ENCODE measurements at regions not wholly inside any gene's neighbourhood (a gene's known extent, or its start where the extent isn't known, plus 50 kb on each side); places are given as distances from the start of the nearest gene placed in this dataset.

DNA sequence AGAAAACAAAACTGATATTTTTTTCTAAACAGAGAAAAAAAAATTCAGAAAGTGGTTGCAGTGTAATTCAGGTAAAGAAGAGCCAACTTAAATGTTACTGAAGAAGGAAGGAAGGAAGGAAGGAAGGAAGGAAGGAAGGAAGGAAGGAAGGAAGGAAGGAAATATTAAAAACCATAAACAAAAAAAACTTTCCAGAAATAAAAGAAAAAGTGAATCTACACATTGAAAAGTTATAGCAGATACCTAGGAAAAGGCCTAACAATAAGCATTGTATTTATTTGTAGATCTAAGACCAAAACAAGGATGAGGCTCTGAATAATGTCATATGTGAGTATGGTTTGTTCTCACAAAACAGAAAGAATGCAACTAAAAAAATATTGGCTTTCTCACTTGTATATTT is 345.4 kb upstream of the NR5A2 start:
- Histone ChIP-seq H3K9me3 (ENCODE audit: control insufficient read depth in 2 of 2, low read length in 2 of 2) (no peaks in the 10 kb centered on the region), H3K4me1 (ENCODE audit: control insufficient read depth in 2 of 2, insufficient read depth in 2 of 2, low read length in 2 of 2) (no peaks in the 10 kb centered on the region), H3K27me3 (ENCODE audit: control insufficient read depth in 2 of 2, insufficient read depth in 2 of 2, low read length in 2 of 2) (no peaks in the 10 kb centered on the region), H3K36me3 (ENCODE audit: control insufficient read depth in 2 of 2, insufficient read depth in 2 of 2, low read length in 2 of 2) (no peaks in the 10 kb centered on the region), H3K9ac (ENCODE audit: low read depth in 1 of 2, low read length in 2 of 2) (no peak overlapping the region), H3K27ac (ENCODE audit: low read depth in 2 of 2, low read length in 2 of 2) (no peak overlapping the region), H3K4me3 (ENCODE audit: low read length in 2 of 2) (no peak overlapping the region)

DNA sequence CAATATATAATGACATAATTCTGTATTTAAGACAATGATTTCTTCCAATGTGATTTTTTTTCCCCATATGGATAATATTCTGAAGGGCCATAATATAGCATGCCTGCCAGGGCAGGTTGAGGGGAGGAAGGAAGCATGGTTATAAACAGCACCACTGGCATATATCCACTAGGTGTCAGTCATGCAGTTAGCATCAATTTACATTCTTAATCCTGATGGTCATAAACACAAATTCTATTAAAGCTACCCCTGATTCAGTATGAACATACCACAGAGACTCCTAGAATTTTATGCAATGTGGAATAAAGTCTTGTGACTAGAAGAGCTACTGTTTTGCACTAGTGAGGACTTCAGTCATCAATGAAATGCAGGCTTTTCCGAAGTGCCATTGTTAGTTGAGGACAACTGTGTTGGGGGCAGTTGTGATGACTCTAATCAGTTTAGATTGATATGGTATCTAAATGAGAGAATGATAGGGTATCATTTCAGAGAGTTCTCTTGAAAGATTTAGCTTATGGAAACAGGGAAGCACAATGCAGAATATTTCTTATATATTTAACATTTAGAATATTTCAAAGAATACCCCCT is 342.7 kb upstream of the NR5A2 start:
- Histone ChIP-seq H3K27me3 (ENCODE audit: control insufficient read depth in 2 of 2, insufficient read depth in 2 of 2, low read length in 2 of 2) (no peaks in the 10 kb centered on the region), H3K9me3 (ENCODE audit: control insufficient read depth in 2 of 2, low read length in 2 of 2) (no peaks in the 10 kb centered on the region), H3K4me1 (ENCODE audit: control insufficient read depth in 2 of 2, insufficient read depth in 2 of 2, low read length in 2 of 2) (no peaks in the 10 kb centered on the region), H3K4me3 (ENCODE audit: low read length in 2 of 2) (no peak overlapping the region), H3K27ac (ENCODE audit: low read depth in 2 of 2, low read length in 2 of 2) (no peak overlapping the region), H3K9ac (ENCODE audit: low read depth in 1 of 2, low read length in 2 of 2) (no peak overlapping the region), H3K36me3 (ENCODE audit: control insufficient read depth in 2 of 2, insufficient read depth in 2 of 2, low read length in 2 of 2) (no peaks in the 10 kb centered on the region)

DNA sequence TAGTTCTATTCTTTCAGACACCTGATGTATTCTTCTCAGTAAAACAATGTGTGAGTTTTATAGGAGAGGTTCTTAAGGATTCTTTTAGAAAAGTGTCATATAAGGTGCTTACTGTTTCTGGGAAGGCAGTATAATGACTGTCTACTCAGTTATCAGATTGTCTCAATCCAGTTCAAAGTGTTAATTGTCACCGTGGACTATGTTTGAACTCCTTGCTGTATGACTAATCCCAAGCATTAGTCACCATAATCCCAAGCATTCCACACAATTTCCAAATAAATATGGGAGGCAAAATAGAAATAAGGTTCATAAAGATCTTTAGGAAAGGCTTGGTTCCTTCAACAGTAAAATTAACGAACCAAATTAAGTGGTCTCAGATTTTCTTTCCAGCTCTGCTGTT is 342.1 kb upstream of the NR5A2 start:
- H3K9me3 ChIP-seq (ENCODE audit: control insufficient read depth in 2 of 2, low read length in 2 of 2): no peaks in the 10 kb centered on the region
- H3K9ac ChIP-seq (ENCODE audit: low read depth in 1 of 2, low read length in 2 of 2): no peak overlapping the region
- no peaks in the 10 kb centered on the region for H3K27me3 ChIP-seq (ENCODE audit: control insufficient read depth in 2 of 2, insufficient read depth in 2 of 2, low read length in 2 of 2)
- H3K4me1 ChIP-seq (ENCODE audit: control insufficient read depth in 2 of 2, insufficient read depth in 2 of 2, low read length in 2 of 2): no peaks in the 10 kb centered on the region
- H3K27ac ChIP-seq (ENCODE audit: low read depth in 2 of 2, low read length in 2 of 2): no peak overlapping the region
- H3K4me3 ChIP-seq (ENCODE audit: low read length in 2 of 2): no peak overlapping the region
- H3K36me3 ChIP-seq (ENCODE audit: control insufficient read depth in 2 of 2, insufficient read depth in 2 of 2, low read length in 2 of 2): no peaks in the 10 kb centered on the region

DNA sequence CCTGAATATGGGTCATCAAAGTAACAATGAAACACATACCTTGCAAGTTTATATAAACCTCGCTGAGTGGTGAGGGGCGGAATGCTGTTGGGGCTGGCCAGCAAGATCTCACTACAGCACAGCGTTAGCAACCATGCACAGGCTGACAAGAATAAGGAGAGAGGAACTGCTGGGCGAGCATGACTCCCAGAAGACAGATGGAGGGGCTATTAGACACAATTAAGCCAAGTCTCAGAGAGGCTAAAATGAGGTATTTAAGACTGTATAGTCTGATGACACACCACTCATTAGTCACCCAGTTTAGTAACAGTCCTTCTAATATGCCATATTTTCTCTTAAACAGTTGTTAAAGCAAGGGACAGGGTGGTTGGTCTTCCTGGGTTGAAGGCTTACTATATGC is 340.2 kb upstream of the NR5A2 start:
- no peaks in the 10 kb centered on the region for H3K27me3 ChIP-seq (ENCODE audit: control insufficient read depth in 2 of 2, insufficient read depth in 2 of 2, low read length in 2 of 2)
- H3K4me3 ChIP-seq (ENCODE audit: low read length in 2 of 2): no peak overlapping the region

DNA sequence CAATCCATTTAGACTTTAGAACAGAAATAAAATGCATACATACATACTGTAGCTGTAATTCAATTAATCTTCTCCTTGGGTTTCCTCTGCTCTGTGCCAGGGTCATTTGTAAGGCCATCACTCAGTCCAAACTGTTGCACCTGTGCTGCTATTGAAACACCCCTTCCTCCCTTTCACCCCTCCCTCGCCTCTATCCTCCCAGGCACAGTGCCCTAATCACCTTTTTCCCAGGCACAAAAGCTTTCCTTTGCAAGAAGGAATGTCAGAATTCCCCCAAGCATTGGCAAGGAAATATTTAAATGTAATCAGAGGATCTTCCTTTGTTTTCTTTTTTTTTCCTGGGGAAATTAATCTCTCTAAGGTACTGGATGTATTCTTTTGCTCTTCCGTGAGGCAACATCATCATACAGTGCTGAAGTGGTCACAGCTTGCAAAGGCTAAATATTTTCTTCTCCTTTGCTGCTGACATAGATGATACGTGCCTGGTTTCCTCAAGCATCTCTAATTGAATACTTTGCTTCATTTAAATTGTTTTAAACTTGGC is 339.3 kb upstream of the NR5A2 start:
- Histone ChIP-seq H3K27ac (ENCODE audit: low read depth in 2 of 2, low read length in 2 of 2) (no peak overlapping the region), H3K27me3 (ENCODE audit: control insufficient read depth in 2 of 2, insufficient read depth in 2 of 2, low read length in 2 of 2) (no peaks in the 10 kb centered on the region), H3K9ac (ENCODE audit: low read depth in 1 of 2, low read length in 2 of 2) (no peak overlapping the region), H3K9me3 (ENCODE audit: control insufficient read depth in 2 of 2, low read length in 2 of 2) (no peaks in the 10 kb centered on the region), H3K36me3 (ENCODE audit: control insufficient read depth in 2 of 2, insufficient read depth in 2 of 2, low read length in 2 of 2) (no peaks in the 10 kb centered on the region), H3K4me3 (ENCODE audit: low read length in 2 of 2) (no peak overlapping the region), H3K4me1 (ENCODE audit: control insufficient read depth in 2 of 2, insufficient read depth in 2 of 2, low read length in 2 of 2) (no peaks in the 10 kb centered on the region)

More for the DNA sequence above, 340.2 kb upstream of the NR5A2 start:
- no peak overlapping the region for H3K27ac ChIP-seq (ENCODE audit: low read depth in 2 of 2, low read length in 2 of 2)
- H3K36me3 ChIP-seq (ENCODE audit: control insufficient read depth in 2 of 2, insufficient read depth in 2 of 2, low read length in 2 of 2): no peaks in the 10 kb centered on the region
- H3K4me1 ChIP-seq (ENCODE audit: control insufficient read depth in 2 of 2, insufficient read depth in 2 of 2, low read length in 2 of 2): no peaks in the 10 kb centered on the region
- no peak overlapping the region for H3K9ac ChIP-seq (ENCODE audit: low read depth in 1 of 2, low read length in 2 of 2)
- no peaks in the 10 kb centered on the region for H3K9me3 ChIP-seq (ENCODE audit: control insufficient read depth in 2 of 2, low read length in 2 of 2)

DNA sequence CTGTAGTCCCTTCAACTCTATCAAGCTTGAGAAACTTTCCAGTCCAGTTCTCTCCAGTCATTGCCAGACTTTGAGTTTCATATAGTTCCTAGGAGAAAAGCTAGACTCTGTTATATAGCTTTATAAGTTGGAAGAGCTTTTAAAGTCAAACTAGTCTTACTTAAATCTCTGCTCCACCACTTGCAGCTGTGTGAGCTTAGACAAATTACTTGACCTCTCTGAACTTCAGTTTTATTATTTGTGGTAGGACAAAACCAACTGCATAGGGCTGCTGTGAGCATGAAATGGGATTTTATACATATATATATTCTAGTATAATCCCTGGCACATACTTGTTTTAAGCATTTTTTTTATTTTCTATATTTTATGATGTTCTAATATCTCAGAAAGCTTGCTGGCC is 338.7 kb upstream of the NR5A2 start:
- H3K27me3 ChIP-seq (ENCODE audit: control insufficient read depth in 2 of 2, insufficient read depth in 2 of 2, low read length in 2 of 2): no peaks in the 10 kb centered on the region
- H3K4me3 ChIP-seq (ENCODE audit: low read length in 2 of 2): no peak overlapping the region

DNA sequence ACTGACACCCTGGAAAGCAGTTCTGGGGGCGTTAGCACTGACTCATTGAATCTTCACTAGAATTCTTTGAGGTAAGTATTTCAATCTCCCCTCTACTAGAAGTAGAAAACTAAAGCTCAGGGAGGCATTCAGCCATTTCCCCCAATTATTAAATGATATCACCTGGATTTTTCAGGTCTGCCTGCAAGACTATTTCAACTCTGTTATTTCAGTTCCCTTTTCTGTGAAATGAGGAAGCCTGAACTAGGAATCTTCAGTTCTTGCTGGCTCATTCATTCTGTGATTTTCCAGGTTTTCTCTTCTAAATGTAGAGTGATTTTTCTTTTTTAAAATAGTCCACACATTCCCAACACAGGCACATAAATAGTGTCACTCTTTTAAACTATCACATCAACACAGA is 337.0 kb upstream of the NR5A2 start:
- Histone ChIP-seq H3K9me3 (ENCODE audit: control insufficient read depth in 2 of 2, low read length in 2 of 2) (no peaks in the 10 kb centered on the region), H3K27me3 (ENCODE audit: control insufficient read depth in 2 of 2, insufficient read depth in 2 of 2, low read length in 2 of 2) (no peaks in the 10 kb centered on the region), H3K9ac (ENCODE audit: low read depth in 1 of 2, low read length in 2 of 2) (no peak overlapping the region), H3K4me3 (ENCODE audit: low read length in 2 of 2) (no peak overlapping the region), H3K4me1 (ENCODE audit: control insufficient read depth in 2 of 2, insufficient read depth in 2 of 2, low read length in 2 of 2) (no peaks in the 10 kb centered on the region), H3K36me3 (ENCODE audit: control insufficient read depth in 2 of 2, insufficient read depth in 2 of 2, low read length in 2 of 2) (no peaks in the 10 kb centered on the region), H3K27ac (ENCODE audit: low read depth in 2 of 2, low read length in 2 of 2) (no peak overlapping the region)

More for the DNA sequence above, 338.7 kb upstream of the NR5A2 start:
- Histone ChIP-seq H3K9me3 (ENCODE audit: control insufficient read depth in 2 of 2, low read length in 2 of 2) (no peaks in the 10 kb centered on the region), H3K9ac (ENCODE audit: low read depth in 1 of 2, low read length in 2 of 2) (no peak overlapping the region), H3K36me3 (ENCODE audit: control insufficient read depth in 2 of 2, insufficient read depth in 2 of 2, low read length in 2 of 2) (no peaks in the 10 kb centered on the region), H3K27ac (ENCODE audit: low read depth in 2 of 2, low read length in 2 of 2) (no peak overlapping the region), H3K4me1 (ENCODE audit: control insufficient read depth in 2 of 2, insufficient read depth in 2 of 2, low read length in 2 of 2) (no peaks in the 10 kb centered on the region)

DNA sequence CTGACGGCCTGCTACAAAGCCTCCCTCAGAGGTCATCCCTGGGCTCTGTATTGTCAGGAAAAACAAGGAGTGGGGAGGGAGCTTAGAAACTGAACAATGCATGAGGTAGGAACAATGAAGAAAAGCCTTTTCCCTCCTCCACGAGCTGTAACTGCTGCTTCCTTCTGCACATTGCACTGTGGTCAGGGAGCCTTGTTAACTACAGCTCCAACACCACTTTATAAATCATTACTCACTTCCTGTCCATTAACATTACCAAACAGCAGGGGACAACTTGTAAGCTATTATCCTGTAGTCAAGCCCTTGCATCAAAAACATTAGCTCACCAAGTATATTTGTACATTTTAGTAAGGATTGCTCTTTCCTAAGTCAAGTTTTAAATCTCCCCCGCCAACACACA is 336.0 kb upstream of the NR5A2 start:
- no peaks in the 10 kb centered on the region for H3K27me3 ChIP-seq (ENCODE audit: control insufficient read depth in 2 of 2, insufficient read depth in 2 of 2, low read length in 2 of 2)
- H3K36me3 ChIP-seq (ENCODE audit: control insufficient read depth in 2 of 2, insufficient read depth in 2 of 2, low read length in 2 of 2): no peaks in the 10 kb centered on the region
- no peak overlapping the region for H3K9ac ChIP-seq (ENCODE audit: low read depth in 1 of 2, low read length in 2 of 2)
- H3K27ac ChIP-seq (ENCODE audit: low read depth in 2 of 2, low read length in 2 of 2): no peak overlapping the region
- H3K4me3 ChIP-seq (ENCODE audit: low read length in 2 of 2): no peak overlapping the region
- no peaks in the 10 kb centered on the region for H3K4me1 ChIP-seq (ENCODE audit: control insufficient read depth in 2 of 2, insufficient read depth in 2 of 2, low read length in 2 of 2)
- no peaks in the 10 kb centered on the region for H3K9me3 ChIP-seq (ENCODE audit: control insufficient read depth in 2 of 2, low read length in 2 of 2)

DNA sequence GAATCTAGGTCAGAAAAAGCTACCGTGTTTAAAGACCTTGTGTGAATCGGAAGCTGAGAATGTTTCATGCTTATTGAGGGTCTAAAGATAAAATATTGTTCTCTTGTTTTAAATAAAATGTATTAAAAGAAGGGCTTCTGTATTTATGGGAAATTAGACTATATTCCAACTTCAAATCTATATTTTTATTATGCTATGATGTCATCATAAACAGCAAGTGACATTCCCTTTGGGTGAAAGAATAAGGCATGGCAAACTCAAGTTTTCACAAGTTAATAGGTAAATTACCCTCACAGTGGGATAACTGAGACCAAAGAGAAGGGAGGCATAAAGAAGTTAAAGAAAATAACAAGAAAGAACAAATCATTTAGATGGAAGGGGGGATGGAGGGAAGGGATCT is 333.8 kb upstream of the NR5A2 start:
- Histone ChIP-seq H3K27me3 (ENCODE audit: control insufficient read depth in 2 of 2, insufficient read depth in 2 of 2, low read length in 2 of 2) (no peaks in the 10 kb centered on the region), H3K9me3 (ENCODE audit: control insufficient read depth in 2 of 2, low read length in 2 of 2) (no peaks in the 10 kb centered on the region), H3K4me1 (ENCODE audit: control insufficient read depth in 2 of 2, insufficient read depth in 2 of 2, low read length in 2 of 2) (no peaks in the 10 kb centered on the region), H3K27ac (ENCODE audit: low read depth in 2 of 2, low read length in 2 of 2) (no peak overlapping the region), H3K9ac (ENCODE audit: low read depth in 1 of 2, low read length in 2 of 2) (no peak overlapping the region), H3K36me3 (ENCODE audit: control insufficient read depth in 2 of 2, insufficient read depth in 2 of 2, low read length in 2 of 2) (no peaks in the 10 kb centered on the region), H3K4me3 (ENCODE audit: low read length in 2 of 2) (no peak overlapping the region)

DNA sequence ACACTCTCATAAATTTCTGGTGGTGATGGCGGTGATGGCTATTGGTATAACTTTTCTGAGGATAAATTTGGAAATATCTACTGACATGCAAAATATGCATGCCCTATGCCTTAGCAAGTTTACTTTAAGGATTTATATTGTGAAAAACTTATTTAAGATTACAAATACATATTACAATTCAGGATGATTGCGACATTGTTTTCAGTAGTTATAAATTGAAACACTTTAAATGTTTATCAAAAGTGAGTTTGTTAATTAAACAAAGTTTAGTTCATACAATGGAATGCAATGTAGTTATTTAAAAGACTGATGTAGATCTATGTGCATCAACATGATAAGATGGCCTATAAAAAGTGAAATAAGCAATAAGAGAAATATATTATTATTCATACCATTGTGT is 331.3 kb upstream of the NR5A2 start:
- Histone ChIP-seq H3K4me1 (ENCODE audit: control insufficient read depth in 2 of 2, insufficient read depth in 2 of 2, low read length in 2 of 2) (no peaks in the 10 kb centered on the region), H3K9ac (ENCODE audit: low read depth in 1 of 2, low read length in 2 of 2) (no peak overlapping the region), H3K36me3 (ENCODE audit: control insufficient read depth in 2 of 2, insufficient read depth in 2 of 2, low read length in 2 of 2) (no peaks in the 10 kb centered on the region), H3K27ac (ENCODE audit: low read depth in 2 of 2, low read length in 2 of 2) (no peak overlapping the region), H3K4me3 (ENCODE audit: low read length in 2 of 2) (no peak overlapping the region), H3K9me3 (ENCODE audit: control insufficient read depth in 2 of 2, low read length in 2 of 2) (no peaks in the 10 kb centered on the region), H3K27me3 (ENCODE audit: control insufficient read depth in 2 of 2, insufficient read depth in 2 of 2, low read length in 2 of 2) (no peaks in the 10 kb centered on the region)

DNA sequence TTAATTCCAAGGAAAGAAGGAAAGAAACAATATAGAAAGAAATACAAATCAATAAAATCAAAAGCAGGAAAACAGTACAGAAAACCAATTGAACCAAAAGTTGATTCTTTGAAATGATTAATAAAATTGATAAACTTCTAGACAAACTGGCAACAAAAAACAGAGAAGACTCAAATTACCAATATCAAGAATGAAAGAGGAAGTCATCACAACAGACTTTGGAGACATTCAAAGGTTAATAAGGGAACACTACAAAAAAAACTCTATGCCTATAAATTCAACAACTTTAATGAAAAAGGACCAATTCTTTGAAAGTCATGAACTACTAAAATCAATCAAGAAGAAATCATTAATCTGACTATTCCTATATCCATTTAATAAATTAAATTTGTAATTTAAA is 329.3 kb upstream of the NR5A2 start:
- Histone ChIP-seq H3K36me3 (ENCODE audit: control insufficient read depth in 2 of 2, insufficient read depth in 2 of 2, low read length in 2 of 2) (no peaks in the 10 kb centered on the region), H3K9me3 (ENCODE audit: control insufficient read depth in 2 of 2, low read length in 2 of 2) (no peaks in the 10 kb centered on the region), H3K27me3 (ENCODE audit: control insufficient read depth in 2 of 2, insufficient read depth in 2 of 2, low read length in 2 of 2) (no peaks in the 10 kb centered on the region), H3K4me1 (ENCODE audit: control insufficient read depth in 2 of 2, insufficient read depth in 2 of 2, low read length in 2 of 2) (no peaks in the 10 kb centered on the region), H3K9ac (ENCODE audit: low read depth in 1 of 2, low read length in 2 of 2) (no peak overlapping the region), H3K27ac (ENCODE audit: low read depth in 2 of 2, low read length in 2 of 2) (no peak overlapping the region), H3K4me3 (ENCODE audit: low read length in 2 of 2) (no peak overlapping the region)

Measured in mucosa of rectum (tissue), 2 donors.